Activated CD4-positive, alpha-beta T cell treated with anti-CD3 and anti-CD28 coated beads for 1 hour (primary cell): ENCODE measurements at regions not wholly inside any gene's neighbourhood (a gene's known extent, or its start where the extent isn't known, plus 50 kb on each side); places are given as distances from the start of the nearest gene placed in this dataset.
"Not testable (repeated sequence)": the region's sequence is repeated elsewhere in the genome, so short reads cannot be mapped to it uniquely, and the experiment has no call there.

Source experiments
- DNase-seq: peaks from one replicate; pipeline ENCODE4 v3.0.0-alpha.2; 2020

DNA sequence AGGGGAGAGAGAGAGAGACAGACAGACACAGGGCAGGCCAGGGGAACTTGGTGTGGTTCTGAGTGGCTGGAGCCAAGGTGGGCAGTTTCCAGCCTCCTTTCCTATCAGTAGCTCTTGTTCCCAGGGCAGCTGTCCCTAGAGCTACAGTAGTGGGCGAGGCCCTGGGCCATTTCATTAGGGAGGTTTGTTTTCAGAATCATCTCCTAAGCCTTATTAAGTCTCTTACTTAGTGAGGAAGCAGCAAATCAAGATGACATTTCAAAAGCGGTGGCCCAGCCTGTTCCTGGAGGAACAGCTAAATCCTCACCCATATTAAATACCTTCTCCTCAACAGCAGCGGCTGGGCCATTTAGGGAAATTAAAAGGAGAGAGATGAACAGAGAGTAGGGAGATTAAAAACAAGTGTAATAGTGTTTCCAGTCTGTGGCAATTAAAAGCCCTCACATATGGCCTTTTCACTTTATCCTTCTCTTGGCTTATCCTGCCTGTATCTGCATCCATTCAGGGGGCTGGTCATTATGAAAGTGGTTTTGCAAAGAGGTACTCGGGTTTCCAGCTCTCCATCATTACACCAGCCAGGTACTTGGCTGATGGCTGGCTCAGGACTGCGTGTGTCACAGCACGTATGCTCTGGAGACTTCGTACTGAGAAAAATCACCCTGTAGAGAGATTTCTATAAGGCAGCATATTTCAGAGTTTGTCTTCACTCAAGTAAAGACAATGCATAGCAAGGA, 91.9 kb upstream of the PRR23C start:
- no peak for DNase-seq

DNA sequence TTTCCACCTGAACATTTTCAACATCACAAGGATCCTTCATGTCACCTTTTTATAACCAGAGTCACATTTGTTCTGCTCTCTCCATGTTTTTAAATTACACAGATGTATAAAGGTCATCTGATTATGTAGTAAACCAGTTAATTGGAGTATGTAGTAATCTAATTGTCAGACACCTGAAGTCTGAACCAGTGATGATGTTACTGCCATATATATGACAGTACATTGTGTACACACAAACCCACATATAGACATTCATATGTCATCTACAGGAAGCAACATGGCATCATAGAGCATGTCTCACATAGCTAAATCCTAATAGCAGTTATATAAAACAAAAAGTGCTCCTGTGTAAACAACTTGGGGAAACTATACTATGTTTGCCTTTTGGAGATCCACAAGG, 95.9 kb upstream of the PRR23C start:
- no peak for DNase-seq

DNA sequence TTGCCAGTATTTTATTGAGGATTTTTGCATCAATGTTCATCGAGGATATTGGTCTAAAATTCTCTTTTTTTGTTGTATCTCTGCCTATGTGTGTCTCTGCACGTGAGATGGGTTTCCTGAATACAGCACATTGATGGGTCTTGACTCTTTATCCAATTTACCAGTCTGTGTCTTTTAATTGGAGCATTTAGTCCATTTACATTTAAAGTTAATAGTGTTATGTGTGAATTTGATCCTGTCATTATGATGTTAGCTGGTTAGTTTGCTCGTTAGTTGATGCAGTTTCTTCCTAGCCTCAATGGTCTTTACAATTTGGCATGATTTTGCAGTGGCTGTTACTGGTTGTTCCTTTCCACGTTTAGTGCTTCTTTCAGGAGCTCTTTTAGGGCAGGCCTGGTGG, 101.3 kb upstream of the PRR23C start:
- not testable (repeated sequence) for DNase-seq

DNA sequence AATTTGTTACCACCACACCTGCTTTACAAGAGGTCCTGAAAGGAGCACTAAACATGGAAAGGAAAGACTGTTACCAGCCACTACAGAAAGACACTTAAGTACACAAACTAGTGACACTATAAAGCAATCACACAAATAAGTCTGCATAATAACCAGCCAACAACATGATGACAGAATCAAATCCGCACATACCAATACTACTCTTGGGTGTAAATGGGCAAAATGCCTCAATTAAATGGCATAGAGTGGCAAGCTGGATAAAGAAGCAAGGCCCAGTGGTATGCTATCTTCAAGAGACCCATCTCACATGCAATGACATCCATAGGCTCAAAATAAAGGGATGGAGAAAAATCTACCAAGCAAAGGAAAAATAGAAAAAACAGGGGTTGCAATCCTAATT, 106.8 kb upstream of the PRR23C start:
- no peak for DNase-seq

DNA sequence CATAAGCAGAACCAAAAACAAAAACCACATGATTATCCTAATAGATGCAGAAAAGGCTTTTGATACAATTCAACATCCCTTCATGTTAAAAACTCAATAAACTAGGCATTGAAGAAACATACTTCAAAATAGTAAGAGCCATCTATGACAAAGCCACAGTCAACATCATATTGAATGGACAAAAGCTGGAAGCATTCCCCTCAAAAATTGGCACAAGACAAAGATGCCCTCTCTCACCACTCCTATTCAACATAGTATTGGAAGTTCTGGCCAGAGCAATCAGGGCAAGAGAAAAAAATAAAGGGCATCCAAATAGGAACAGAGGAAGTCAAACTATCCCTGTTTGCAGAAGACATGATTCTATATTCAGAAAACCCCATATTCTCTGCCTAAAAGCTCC, 108.7 kb upstream of the PRR23C start:
- not testable (repeated sequence) for DNase-seq

DNA sequence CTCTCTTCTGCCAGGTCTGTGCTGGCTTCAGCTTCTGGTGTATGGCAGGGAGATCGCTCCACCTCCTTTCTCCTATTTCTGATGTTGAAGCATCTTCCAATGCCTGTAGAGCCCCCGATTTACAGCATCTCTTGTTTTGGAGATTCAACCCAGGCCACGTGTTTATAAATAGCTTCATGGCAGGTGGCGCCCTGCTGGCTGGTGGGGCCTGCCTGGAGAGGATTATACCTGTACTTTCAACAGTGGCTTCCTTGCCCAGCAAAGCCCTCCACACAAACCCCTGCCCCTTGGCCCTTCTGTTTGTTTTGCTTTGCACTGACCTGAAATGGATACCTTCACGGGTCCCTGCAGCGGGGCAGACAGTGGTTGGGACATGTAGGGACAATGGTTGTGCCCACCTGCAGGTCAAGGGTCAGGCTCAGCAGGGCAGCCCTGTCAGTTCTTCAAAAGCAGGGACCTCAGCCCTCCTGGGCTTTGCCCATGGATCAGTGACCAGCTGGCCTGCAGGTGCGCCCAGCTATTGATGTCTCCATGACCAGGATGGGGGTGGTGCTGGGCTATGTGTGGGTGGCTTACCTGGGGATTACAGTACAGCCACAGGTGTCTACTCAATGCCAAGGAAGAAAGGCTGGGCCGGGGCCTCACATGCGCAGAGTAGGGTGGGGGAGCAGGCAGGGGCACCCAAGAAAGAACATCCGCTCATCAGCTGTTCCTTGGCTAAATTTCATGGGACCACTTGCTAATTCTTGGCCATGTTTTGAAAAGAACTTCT, 112.7 kb upstream of the PRR23C start:
- no peak for DNase-seq

DNA sequence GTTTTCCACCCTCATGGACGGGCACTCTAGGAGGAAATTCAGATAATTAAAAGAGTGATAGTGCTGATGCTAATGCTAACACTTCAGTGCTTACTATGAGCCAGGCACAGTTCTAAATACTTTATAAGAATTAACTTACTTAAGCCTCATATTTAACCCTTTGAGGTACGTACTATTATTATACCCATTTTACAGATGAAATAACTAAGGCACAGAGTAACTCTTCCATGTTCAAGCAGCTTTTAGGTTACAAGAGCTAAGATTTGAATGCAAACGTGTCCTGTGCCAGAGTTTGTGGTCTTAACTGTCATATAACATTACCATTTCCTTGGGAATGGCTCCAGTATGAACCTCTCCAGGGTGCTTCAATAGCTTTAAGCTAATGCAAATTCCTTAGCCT, 114.7 kb upstream of the PRR23C start:
- no peak for DNase-seq

DNA sequence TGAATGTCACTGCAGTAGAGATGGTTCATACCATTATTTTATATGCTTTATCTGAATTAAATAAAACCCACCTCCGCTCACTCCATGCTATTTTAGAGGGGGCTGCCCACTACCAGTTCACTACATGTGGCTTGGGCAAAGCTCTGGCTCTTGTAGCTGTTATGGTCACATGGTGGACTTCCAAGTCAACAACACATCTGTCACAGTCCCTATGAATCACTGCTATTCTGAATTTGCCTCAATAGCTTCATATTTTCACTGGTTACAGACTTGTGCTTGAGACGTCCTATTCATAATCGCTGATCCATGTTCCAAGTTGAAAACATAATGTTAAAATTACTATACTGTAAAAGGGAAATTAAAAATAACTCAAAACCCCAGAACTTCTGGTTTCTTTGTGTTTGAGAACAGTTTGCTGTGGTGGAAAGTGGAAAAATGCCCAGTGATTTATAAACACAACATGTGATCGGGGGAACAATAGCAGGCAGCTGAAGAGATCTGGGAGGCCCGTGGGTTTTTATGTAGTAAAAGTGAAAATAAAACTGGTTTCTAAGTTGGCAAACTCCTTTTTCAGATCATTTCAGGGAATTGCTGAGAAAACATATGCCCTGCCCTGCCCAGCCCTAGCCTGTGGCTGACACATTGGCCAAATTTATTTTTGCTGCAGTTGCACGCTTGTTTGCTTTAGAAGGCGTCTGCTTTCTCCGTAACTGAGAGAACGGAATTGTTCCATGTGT, 128.8 kb upstream of the PRR23C start:
- no peak for DNase-seq

DNA sequence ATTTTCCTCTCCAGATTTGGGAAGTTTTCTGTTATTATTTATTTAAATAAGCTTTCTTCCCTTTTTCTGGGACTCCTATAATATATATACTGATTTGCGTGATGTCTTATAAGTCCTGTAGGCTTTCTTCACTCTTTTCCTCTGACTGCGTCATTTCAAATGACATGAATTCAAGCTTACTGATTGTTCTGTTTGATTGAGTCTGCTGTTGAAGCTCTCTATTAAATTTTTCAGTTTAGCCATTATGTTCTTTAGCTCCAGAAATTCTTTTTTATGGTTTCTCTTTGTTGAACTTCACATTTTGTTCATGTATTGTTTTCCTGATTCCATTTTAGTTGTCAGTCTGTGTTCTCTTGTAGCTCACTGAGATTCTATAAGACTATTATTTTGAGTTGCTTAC, 135.8 kb upstream of the PRR23C start:
- no peak for DNase-seq

DNA sequence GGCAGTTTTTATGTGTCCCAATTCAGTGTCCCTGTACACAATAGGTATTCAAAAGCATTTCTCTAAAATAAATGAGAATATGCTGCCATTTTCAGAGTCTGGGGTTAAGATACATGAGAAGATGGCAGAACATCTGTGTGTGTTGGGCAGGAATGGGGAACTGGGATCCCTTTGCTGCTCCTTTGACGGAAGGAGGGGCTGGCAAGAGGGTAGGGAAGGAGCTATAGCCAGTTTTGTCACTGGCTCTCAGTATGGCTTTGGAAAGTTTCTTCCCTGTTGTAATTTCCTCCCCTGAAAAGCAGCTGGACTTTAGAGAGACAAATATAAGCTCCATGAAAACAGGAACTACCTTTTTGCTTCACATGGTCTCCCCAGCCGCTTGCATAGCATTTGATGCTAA, 137.5 kb upstream of the PRR23C start:
- no peak for DNase-seq

DNA sequence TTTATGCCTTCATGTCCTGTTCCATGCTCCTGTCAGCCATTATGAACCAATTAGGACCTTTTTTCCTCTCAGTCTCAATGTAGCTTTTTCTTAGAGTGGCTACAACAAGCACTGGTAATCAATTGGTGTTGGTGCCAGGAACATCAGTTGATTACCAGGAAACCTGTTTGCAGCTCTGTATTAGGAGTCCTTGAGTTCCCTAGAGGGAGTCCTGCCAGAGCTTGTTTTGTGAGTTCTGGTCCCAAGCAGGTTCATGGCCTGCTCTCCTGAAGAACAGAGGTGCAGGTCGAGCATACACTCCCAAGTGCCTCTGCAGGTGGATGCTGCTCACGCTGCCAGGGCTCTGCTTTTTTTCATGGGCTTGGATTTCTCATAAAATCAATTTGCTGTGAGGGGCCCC, 137.9 kb upstream of the PRR23C start:
- DNase-seq: no peak

DNA sequence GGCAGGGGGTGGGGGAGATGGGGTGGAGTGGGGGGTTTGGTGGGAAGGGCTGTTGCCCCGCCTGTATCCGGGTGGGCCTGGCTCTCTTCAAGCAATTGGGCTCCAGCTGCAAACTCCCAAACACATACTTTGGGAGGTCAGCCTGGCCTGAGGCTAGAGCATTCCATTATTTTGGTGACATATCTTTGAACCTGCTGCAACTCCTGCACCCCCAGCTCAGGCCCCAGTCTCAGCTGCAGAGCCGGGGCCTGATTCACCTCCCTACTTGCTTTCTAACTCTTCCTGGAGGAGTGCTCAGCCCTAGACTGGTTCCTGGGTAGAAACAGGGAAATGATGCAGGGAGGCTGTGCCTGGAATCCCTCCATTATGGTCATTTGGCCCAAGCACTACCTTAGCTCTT, 140.8 kb upstream of the PRR23C start:
- DNase-seq: no peak

DNA sequence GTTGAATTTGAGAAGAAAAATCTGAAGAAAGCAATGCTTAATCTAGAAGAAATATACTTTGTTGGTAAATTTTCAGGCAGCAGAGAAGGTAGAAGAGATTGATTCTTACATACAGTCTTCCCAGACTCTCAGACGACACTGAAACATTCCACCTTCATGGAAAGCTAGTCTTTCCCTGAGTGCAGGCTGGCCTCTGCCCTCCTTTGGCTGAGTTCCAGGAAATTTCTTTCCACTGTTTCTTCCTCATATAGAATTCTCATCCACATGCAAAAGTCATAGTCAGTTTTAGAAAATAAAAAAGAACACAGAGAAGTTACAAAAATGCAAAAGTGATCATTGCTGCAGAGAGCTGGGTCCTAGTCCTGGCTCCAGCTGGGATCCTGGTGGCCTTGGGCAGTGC, 142.5 kb upstream of the PRR23C start:
- no peak for DNase-seq

DNA sequence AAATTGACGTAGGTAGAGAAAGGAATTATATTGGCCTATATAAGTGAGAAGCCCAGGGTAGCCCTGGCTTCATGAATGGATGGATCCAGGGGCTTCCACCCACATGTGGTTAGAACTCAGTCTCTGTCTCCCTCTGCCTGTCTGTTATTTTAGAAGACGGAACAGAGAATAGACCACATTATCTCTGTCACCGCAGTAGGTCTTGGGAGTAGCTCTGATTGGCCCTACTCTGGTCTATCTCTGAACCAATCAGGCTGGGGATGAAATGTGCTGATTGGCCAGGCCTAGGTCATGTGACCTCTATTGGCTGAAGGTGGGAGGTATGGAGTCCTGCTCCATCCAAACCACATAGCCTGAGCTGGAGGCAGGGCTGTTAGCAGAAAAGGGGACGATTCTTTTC, 143.0 kb upstream of the PRR23C start:
- DNase-seq: no peak

DNA sequence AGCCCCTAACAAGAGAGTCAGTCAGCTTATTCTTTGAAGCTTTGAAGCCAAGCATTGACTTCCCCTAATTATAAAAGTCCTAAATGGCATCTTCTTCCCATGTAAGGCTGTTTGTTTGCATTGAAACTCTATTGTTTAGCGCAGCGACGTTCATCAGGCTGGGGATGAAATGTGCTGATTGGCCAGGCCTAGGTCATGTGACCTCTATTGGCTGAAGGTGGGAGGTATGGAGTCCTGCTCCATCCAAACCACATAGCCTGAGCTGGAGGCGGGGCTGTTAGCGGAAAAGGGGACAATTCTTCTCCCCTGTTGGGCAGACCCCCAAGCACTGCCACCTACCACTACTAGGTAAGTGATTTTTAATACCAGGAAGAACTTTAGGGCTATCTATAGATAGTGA, 145.3 kb upstream of the PRR23C start:
- no peak for DNase-seq

DNA sequence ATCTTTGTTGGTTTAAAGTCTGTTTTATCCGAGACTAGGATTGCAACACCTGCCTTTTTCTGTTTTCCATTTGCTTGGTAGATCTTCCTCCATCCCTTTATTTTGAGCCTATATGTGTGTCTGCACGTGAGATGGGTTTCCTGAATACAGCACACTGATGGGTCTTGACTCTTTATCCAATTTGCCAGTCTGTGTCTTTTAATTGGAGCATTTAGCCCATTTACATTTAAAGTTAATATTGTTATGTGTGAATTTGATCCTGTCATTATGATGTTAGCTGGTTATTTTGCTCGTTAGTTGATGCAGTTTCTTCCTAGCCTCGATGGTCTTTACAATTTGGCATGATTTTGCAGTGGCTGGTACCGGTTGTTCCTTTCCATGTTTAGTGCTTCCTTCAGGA, 149.4 kb upstream of the MRPS22 start:
- DNase-seq: not testable (repeated sequence)

DNA sequence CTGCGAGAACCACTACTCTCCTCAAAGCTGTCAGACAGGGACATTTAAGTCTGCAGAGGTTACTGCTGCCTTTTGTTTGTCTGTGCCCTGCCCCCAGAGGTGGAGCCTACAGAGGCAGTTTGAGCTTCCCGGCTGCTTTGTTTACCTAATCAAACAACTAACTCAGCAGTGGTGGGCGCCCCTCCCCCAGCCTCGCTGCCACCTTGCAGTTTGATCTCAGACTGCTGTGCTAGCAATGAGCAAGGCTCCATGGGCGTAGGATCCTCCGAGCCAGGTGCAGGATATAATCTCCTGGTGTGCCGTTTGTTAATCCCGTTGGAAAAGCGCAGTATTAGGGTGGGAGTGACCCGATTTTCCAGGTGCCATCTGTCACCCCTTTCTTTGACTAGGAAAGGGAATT, 147.7 kb upstream of the MRPS22 start:
- DNase-seq: not testable (repeated sequence)

DNA sequence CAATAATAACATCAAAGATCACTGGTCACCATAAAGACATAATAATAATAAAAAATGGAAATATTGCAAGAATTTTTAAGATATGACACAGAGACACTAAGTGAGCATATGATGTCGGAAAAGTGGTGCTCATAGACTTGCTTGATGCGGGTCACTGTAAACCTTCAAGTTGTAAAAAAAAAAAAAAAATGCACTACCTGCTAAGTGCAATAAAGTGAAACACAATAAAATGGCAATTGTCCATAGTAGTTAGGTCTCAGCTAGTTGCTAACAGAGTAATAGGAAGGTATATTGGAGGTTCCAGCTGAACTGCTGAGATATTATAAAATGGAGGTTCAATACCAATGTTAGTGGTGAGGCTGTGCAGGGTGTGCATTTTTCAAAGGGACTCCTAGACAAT, 146.6 kb upstream of the MRPS22 start:
- DNase-seq: no peak

DNA sequence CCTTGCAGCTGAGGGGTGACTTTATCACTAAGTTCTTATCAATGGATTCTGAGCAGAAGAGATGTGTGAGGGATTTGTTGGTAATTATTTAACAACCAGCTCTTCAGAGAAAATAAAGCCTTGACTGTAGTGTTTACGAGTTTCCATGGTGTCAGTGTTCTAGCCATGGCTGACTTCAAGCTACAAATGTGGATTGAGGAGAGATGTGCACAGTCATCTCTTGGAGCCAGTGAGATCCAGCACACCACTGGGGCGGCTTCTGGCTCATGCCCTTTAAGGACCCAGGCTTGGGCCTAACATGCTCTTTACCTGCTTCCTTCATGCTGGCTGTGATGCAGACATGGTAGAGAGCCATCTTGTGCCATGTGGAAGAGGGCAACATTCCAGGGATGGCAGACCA, 145.6 kb upstream of the MRPS22 start:
- no peak for DNase-seq

DNA sequence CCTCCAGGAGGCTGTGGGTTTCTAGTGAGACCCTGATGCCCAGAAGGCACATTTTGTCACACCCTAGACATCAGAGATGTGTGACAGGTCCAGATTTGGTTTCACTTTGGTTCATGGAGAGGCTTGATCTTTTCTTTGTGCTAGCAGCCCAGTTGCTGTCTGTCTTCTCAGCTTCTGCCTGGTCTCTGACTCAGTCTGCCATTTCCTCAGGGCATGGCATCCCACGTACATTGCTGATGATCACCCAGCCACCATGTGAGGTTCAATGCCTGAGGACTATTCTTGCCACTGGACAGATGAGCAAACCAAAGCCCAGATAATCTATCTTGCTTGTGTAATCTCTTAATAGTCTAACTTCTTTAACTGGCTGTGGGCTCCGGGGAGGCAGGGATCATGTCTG, 144.9 kb upstream of the MRPS22 start:
- no peak for DNase-seq

DNA sequence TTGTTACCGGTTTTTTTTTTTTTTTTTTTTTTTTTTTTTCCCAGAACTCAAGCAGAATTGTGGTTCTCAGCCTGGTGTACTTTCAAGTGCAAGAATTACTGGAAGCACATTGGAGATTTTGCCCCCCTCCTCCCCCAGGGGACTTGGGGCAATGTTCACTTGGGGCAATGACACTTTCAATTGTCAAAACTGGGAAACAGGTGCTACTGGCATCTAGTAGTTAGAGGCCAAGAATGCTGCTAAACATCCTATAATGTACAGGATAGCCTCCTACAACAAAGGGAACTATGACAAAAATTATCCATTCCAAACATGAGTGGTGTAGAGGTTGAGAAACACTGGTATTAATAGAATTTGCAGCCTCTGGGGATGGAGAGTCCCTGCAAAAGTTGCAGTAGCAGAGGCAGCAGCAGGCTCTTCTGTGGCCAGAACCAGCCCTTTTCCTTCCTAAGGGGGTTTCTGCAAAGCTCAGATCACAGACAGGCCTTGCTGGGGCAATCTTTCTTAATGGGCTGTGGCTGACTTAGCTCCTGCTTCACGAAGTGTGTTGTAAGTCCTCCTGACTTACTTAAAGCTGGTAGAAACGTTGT, 144.3 kb upstream of the MRPS22 start:
- DNase-seq: no peak

DNA sequence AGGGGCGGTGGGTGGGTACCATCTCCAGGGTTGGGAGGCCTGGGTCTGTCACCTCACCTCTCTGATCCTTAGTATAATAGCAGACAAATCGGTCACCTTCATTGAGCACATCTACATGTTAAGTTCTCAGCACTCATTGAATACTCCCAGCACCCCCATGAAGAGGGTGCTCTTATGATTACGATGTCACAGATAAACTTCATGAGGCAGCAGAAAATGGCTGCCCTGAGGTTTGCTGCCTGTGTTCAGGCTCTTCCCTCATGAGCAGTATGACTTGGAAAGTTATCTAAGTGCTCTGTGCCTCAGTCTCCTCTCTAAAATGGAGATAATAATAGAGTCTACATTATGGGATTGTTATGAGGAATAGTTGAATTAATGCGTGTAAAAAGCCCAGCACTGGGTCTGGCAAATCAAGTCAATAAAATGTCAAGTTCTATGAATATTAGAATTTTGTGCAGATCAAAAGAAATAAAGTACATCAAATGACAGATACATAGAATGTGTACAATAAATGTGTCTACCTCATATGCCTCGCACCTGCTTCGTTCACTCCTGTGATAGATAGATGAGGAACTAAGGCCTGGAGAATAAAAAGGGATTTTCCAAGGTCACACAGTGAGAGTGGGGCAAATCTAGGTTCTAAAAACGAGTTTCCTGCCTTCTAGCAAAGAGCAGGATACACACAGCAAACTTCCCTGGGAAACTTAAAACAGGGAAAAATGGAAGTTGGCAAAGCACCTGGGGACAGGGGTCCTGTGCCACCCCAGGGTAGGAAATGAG, 142.2 kb upstream of the MRPS22 start:
- DNase-seq: no peak
